Activated naive CD8-positive, alpha-beta T cell treated with anti-CD3 and anti-CD28 coated beads, Interleukin-2, amount 10 ng/mL, durations not matched to agents 7 days and 5 days (primary cell): ENCODE measurements at regions not wholly inside any gene's neighbourhood (a gene's known extent, or its start where the extent isn't known, plus 50 kb on each side); places are given as distances from the start of the nearest gene placed in this dataset.

Experiments
- ATAC-seq: fragments of 150-1000 bp; cut with Tn5 transposase; one replicate; pipeline ENCODE4 v1.10.0; 2021; ENCODE audit warnings: low read depth, moderate library complexity
- POLR2A ChIA-PET: fragments of 350-600 bp; sonication (Branson Sonifier 250); formaldehyde crosslinking; loops from one replicate; lab custom pipeline; 2021; ENCODE audit warnings: antibody characterized with exemption; lab: Charles Lee
- DNase-seq: peaks from one replicate; pipeline ENCODE4 v3.0.0; 2021
- H3K27ac Mint-ChIP-seq: one replicate; pipeline ENCODE4 v1.8.0; 2022; ENCODE audit warnings: mild to moderate bottlenecking, mixed read lengths
- H3K27me3 Mint-ChIP-seq: one replicate; pipeline ENCODE4 v1.8.0; 2022; ENCODE audit warnings: mild to moderate bottlenecking, moderate library complexity, mixed read lengths
- H3K36me3 Mint-ChIP-seq: one replicate; pipeline ENCODE4 v1.8.0; 2021; ENCODE audit warnings: mild to moderate bottlenecking, mixed read lengths
- H3K4me1 Mint-ChIP-seq: one replicate; pipeline ENCODE4 v1.8.0; 2021; ENCODE audit warnings: mixed read lengths
- H3K4me3 Mint-ChIP-seq: one replicate; pipeline ENCODE4 v1.8.0; 2022; ENCODE audit warnings: mild to moderate bottlenecking, moderate library complexity, mixed read lengths
- H3K9me3 Mint-ChIP-seq: one replicate; pipeline ENCODE4 v1.8.0; 2021; ENCODE audit warnings: mixed read lengths

- Mint-ChIP-seq H3K4me1 (no peaks in the 10 kb centered on the region), H3K4me3 (no peak overlapping the region), H3K27ac (no peak overlapping the region), H3K36me3 (no peaks in the 10 kb centered on the region), H3K27me3 (no peaks in the 10 kb centered on the region), H3K9me3 (no peaks in the 10 kb centered on the region)
- ATAC-seq (no peak), DNase-seq (no peak)
- POLR2A ChIA-PET = no interaction called here
These were observed 387.9 kb upstream of the MEF2C start for GRCh38 chr5:89270901-89271300.

DNA sequence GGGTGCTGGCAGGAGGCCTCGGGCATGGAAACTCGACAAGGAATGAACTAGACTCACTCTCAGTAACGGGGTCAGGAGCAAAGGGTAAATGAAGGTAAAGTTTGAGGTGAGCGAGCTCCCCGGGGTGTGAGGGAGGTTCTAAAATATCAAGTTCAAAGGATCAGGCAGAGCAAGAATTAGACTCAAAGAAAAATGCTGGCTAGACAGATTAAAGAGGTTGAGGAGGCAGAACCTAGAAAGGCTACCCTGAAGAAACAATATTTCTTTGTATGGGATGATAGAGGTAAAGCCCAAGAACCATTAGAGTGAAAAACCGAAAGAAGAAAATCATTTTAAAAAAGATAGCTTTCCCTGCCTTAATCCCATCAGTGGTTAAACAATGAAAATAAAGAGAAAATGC lies 386.7 kb upstream of the MEF2C start:
- POLR2A ChIA-PET = no interaction called here
- no peak for ATAC-seq
- H3K27ac Mint-ChIP-seq = no peak overlapping the region
- DNase-seq = no peak
- H3K36me3 Mint-ChIP-seq = no peaks in the 10 kb centered on the region
- H3K4me3 Mint-ChIP-seq = no peak overlapping the region
- H3K9me3 Mint-ChIP-seq = no peaks in the 10 kb centered on the region
- no peaks in the 10 kb centered on the region for H3K27me3 Mint-ChIP-seq
- no peaks in the 10 kb centered on the region for H3K4me1 Mint-ChIP-seq

GRCh38 chr5:89268460-89268859 lies 385.5 kb upstream of the MEF2C start:
- no peaks in the 10 kb centered on the region for H3K36me3 Mint-ChIP-seq
- no peak for DNase-seq
- POLR2A ChIA-PET = no interaction called here
- no peaks in the 10 kb centered on the region for H3K4me1 Mint-ChIP-seq
- no peak overlapping the region for H3K4me3 Mint-ChIP-seq
- no peaks in the 10 kb centered on the region for H3K27me3 Mint-ChIP-seq
- no peak for ATAC-seq
- H3K27ac Mint-ChIP-seq = no peak overlapping the region
- H3K9me3 Mint-ChIP-seq = no peaks in the 10 kb centered on the region

DNA sequence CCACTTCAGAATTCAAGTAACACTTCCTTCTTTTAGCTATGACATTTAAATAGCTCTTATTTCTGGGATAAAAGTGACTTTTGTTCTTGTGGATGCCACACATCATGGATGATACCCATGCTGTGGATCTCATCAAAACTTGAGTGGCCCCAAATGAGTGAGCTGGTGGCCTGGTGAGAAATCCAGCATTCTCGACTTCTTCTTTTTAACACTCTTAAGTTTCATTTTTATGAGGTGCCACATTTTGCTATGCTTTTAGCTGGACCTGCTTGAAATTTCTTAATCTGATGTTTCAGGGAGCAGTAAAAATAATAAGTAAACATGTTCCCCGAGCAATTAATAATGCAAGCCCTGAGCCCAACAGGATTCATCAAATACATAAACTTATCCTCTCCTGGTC lies 384.8 kb upstream of the MEF2C start:
- ATAC-seq = no peak
- Mint-ChIP-seq H3K4me1 (no peaks in the 10 kb centered on the region), H3K36me3 (no peaks in the 10 kb centered on the region), H3K27ac (no peak overlapping the region), H3K9me3 (no peaks in the 10 kb centered on the region), H3K4me3 (no peak overlapping the region), H3K27me3 (no peaks in the 10 kb centered on the region)
- DNase-seq = no peak
- POLR2A ChIA-PET = no interaction called here

- Mint-ChIP-seq H3K36me3 (no peaks in the 10 kb centered on the region), H3K4me1 (no peaks in the 10 kb centered on the region), H3K9me3 (no peaks in the 10 kb centered on the region), H3K27ac (no peak overlapping the region), H3K27me3 (no peaks in the 10 kb centered on the region), H3K4me3 (no peak overlapping the region)
- ATAC-seq (no peak), DNase-seq (no peak)
- POLR2A ChIA-PET = no interaction called here
These were observed 382.7 kb upstream of the MEF2C start for GRCh38 chr5:89265511-89266179.

GRCh38 chr5:89263846-89264245 lies 380.9 kb upstream of the MEF2C start:
- no peak for DNase-seq
- ATAC-seq = no peak
- Mint-ChIP-seq H3K9me3 (no peaks in the 10 kb centered on the region), H3K4me3 (no peak overlapping the region), H3K36me3 (no peaks in the 10 kb centered on the region), H3K27me3 (no peaks in the 10 kb centered on the region), H3K27ac (no peak overlapping the region), H3K4me1 (no peaks in the 10 kb centered on the region)
- POLR2A ChIA-PET = no interaction called here

GRCh38 chr5:89262030-89262429 lies 379.0 kb upstream of the MEF2C start:
- H3K9me3 Mint-ChIP-seq = no peaks in the 10 kb centered on the region
- H3K27me3 Mint-ChIP-seq = no peaks in the 10 kb centered on the region
- POLR2A ChIA-PET = no interaction called here
- H3K4me1 Mint-ChIP-seq = no peaks in the 10 kb centered on the region
- no peak for ATAC-seq
- no peak overlapping the region for H3K27ac Mint-ChIP-seq
- DNase-seq = no peak
- H3K4me3 Mint-ChIP-seq = no peak overlapping the region
- no peaks in the 10 kb centered on the region for H3K36me3 Mint-ChIP-seq

- Mint-ChIP-seq H3K9me3 (no peaks in the 10 kb centered on the region), H3K36me3 (no peaks in the 10 kb centered on the region), H3K4me3 (no peak overlapping the region), H3K27me3 (no peaks in the 10 kb centered on the region), H3K27ac (no peak overlapping the region), H3K4me1 (no peaks in the 10 kb centered on the region)
- no peak for DNase-seq
- no peak for ATAC-seq
- POLR2A ChIA-PET = no interaction called here
These were observed 377.3 kb upstream of the MEF2C start for GRCh38 chr5:89260254-89260653.

DNA sequence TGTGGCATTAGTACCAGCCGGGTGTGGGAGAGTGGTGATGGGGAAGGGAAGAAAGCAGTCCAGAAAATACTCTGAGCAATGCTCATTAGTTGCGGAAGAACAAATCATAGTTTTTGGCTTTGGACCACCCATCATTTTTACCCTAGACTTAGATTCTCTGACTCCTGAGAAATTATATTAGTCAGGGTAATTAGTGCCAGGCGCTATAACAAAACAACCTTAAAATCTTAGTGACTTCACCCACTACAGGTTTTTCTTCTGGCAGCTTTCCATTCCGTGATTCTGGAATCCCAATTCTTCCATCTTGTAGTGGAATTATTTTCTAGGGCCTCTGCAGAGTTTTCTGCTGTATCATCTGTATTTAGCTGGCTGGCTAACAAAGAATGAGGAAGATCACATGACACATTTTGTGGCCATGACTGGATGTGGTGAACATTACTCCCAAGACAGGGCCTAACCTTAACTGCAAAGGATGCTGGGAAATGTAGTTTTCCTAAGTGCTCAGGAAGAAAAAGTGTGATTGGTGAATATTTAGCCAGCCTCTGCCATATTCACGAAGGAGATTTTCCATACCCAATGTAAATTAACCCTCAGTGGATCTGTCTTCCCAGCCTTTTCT lies 373.0 kb upstream of the MEF2C start:
- Mint-ChIP-seq H3K4me1 (no peaks in the 10 kb centered on the region), H3K4me3 (no peak overlapping the region), H3K27me3 (no peaks in the 10 kb centered on the region), H3K9me3 (no peaks in the 10 kb centered on the region), H3K36me3 (no peaks in the 10 kb centered on the region), H3K27ac (no peak overlapping the region)
- POLR2A ChIA-PET = no interaction called here
- DNase-seq = no peak
- no peak for ATAC-seq

DNA sequence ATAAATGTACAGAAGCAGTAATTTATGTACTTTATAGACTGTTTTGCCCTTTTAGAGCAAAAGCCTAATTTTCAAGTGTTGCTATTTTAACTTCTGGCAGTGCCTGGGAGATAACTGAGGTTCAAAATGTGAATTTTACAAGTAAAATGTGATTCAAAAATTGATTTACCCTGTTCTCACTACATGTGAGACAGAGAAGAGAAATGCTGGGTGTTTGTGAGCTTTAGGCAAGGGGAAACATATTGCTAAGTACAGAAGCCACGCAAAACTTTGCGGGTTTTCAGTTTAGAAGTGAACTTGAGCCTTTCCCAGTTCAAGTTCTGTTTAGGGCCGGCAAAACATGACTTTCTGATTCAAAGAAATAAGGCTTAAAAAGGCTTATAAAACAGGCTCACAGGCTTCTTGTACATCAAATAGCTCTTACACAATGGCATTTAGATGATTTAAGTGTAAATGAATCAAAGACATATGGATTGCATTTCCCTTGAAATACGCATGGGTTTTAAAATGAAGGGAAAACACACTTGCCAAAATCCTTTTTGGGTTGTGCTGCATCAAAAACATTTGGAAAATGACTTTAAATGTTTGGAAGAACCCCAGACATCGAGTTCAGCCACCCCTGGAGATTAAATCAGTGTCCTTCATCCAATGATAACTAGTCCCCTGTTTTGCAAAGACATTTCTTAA lies 370.8 kb upstream of the MEF2C start:
- POLR2A ChIA-PET = no interaction called here
- H3K4me1 Mint-ChIP-seq = no peaks in the 10 kb centered on the region
- H3K27me3 Mint-ChIP-seq = peaks cover 2% of the 10 kb centered on the region
- H3K36me3 Mint-ChIP-seq = no peaks in the 10 kb centered on the region
- ATAC-seq (no peak), DNase-seq (no peak)
- H3K9me3 Mint-ChIP-seq = no peaks in the 10 kb centered on the region
- no peak overlapping the region for H3K4me3 Mint-ChIP-seq
- H3K27ac Mint-ChIP-seq = no peak overlapping the region

- Mint-ChIP-seq H3K27me3 (peaks cover 2% of the 10 kb centered on the region), H3K4me3 (no peak overlapping the region), H3K27ac (no peak overlapping the region), H3K9me3 (no peaks in the 10 kb centered on the region), H3K4me1 (no peaks in the 10 kb centered on the region), H3K36me3 (no peaks in the 10 kb centered on the region)
- ATAC-seq = no peak
- POLR2A ChIA-PET = no interaction called here
- DNase-seq = no peak
These were observed 363.9 kb upstream of the MEF2C start for GRCh38 chr5:89246864-89247263.

DNA sequence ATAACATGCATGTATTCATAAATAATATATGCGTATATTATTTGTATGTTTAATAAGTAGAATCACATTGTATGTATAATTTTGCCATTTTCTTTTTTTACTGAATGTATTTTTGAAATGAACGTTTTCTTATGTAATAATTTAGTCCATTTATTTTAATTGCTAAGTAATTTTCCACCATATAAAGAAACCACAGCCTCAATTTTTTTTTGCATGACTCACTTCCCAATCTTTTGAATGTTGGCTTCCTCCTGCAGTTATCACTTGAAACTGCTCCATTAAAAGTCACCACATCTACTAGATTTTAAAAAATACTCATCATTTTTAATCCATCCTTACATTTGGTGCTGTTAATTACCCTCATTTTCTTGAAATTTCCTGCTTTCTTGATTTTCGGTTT lies 363.3 kb upstream of the MEF2C start:
- no peak overlapping the region for H3K27ac Mint-ChIP-seq
- H3K27me3 Mint-ChIP-seq = peaks cover 2% of the 10 kb centered on the region
- H3K4me1 Mint-ChIP-seq = no peaks in the 10 kb centered on the region
- H3K9me3 Mint-ChIP-seq = no peaks in the 10 kb centered on the region
- POLR2A ChIA-PET = no interaction called here
- H3K36me3 Mint-ChIP-seq = no peaks in the 10 kb centered on the region
- DNase-seq (no peak), ATAC-seq (no peak)
- no peak overlapping the region for H3K4me3 Mint-ChIP-seq

- Mint-ChIP-seq H3K27me3 (no peaks in the 10 kb centered on the region), H3K27ac (no peak overlapping the region), H3K4me3 (no peak overlapping the region), H3K36me3 (no peaks in the 10 kb centered on the region), H3K9me3 (no peaks in the 10 kb centered on the region), H3K4me1 (no peaks in the 10 kb centered on the region)
- DNase-seq (no peak), ATAC-seq (no peak)
- POLR2A ChIA-PET = no interaction called here
These were observed 360.6 kb upstream of the MEF2C start for GRCh38 chr5:89243611-89244010.

- H3K36me3 Mint-ChIP-seq = no peaks in the 10 kb centered on the region
- ATAC-seq (no peak), DNase-seq (no peak)
- no peaks in the 10 kb centered on the region for H3K9me3 Mint-ChIP-seq
- H3K27me3 Mint-ChIP-seq = no peaks in the 10 kb centered on the region
- no peaks in the 10 kb centered on the region for H3K4me1 Mint-ChIP-seq
- no peak overlapping the region for H3K27ac Mint-ChIP-seq
- no peak overlapping the region for H3K4me3 Mint-ChIP-seq
- POLR2A ChIA-PET = no interaction called here
These were observed 358.2 kb upstream of the MEF2C start for GRCh38 chr5:89241186-89241585.
